Transverse colon (tissue), 4 donors: ENCODE measurements at regions not wholly inside any gene's neighbourhood (a gene's known extent, or its start where the extent isn't known, plus 50 kb on each side); places are given as distances from the start of the nearest gene placed in this dataset.

Experiments
- DNase-seq: peaks from one replicate; pipeline ENCODE4 v3.0.0-alpha.2; 2019
- H3K27ac ChIP-seq, 4 donors: fragments of 200-600 bp; sonication (generic); 2 replicates each; pipeline ENCODE4 v1.5.1; 2016 to 2018; ENCODE audit warnings: inconsistent platforms in 4 of 4
- H3K27me3 ChIP-seq: fragments of 200-600 bp; sonication (generic); 2 replicates; pipeline ENCODE4 v1.5.1; 2017; ENCODE audit warnings: inconsistent platforms
- H3K36me3 ChIP-seq, 4 donors: fragments of 200-600 bp; sonication (generic); 2 replicates each; pipeline ENCODE4 v1.5.1; 2017 to 2019; ENCODE audit warnings: inconsistent platforms in 4 of 4
- H3K4me1 ChIP-seq, 4 donors: fragments of 200-600 bp; sonication (generic); 2 replicates each; pipeline ENCODE4 v1.5.1; 2017 to 2020; ENCODE audit warnings: inconsistent platforms in 4 of 4
- H3K4me3 ChIP-seq, 4 donors: fragments of 200-600 bp; sonication (generic); 1 replicate in 1 of 4; 2 replicates in 3 of 4; pipeline versions ENCODE4 v1.5.1 to v1.6.1; 2017 to 2019; ENCODE audit warnings: inconsistent platforms in 4 of 4
- H3K9me3 ChIP-seq, 2 donors: fragments of 200-600 bp; sonication (generic); 2 replicates each; pipeline ENCODE4 v1.5.1; 2017 to 2019; ENCODE audit warnings: inconsistent platforms in 2 of 2
- EP300 ChIP-seq: sonication (generic); formaldehyde crosslinking; IDR thresholded peaks from one replicate; pipeline ENCODE4 v1.6.1; 2017; ENCODE audit warnings: antibody characterized with exemption, low read depth
- POLR2A ChIP-seq: fragments of 450-650 bp; IDR thresholded peaks from one replicate; pipeline ENCODE4 v1.6.1; 2016; ENCODE audit warnings: antibody characterized with exemption, mild to moderate bottlenecking, moderate library complexity
- POLR2AphosphoS5 ChIP-seq, 3 donors: sonication (generic); formaldehyde crosslinking; IDR thresholded peaks; one replicate each; pipeline ENCODE4 v1.6.1; 2016; ENCODE audit warnings: antibody characterized with exemption in 3 of 3
- WGBS, 2 donors: methylation state at CpG; one replicate each; pipeline ENCODE4 v1.1.5; 2018; ENCODE audit warnings: low coverage in 1 of 2; 5-methylcytosine and 5-hydroxymethylcytosine counted together
- in situ Hi-C, 4 donors: fragments of 200-750 bp; cut with MboI; loops; one replicate each; pipeline versions ENCODE4 v1.15.0 to v1.15.1; 2017; ENCODE audit warnings: low sequenced_read_pairs in 3 of 4, low pct_ligation_motif_present in 1 of 4, low pct_unique_long_range_greater_than_20kb in 1 of 4
- intact Hi-C: fragments of 100-400 bp; cut with DNase I; formaldehyde crosslinking; loops from one replicate; pipeline ENCODE4 v1.15.1; 2023; ENCODE audit warnings: low total_unique reads
- TF ChIP-seq, protein P1 (sequence below), 5 experiments: fragments of 200-600 bp in 3 of 5; fragments of 450-650 bp in 2 of 5; sonication (generic) in 3 of 5; IDR thresholded peaks; 1 replicate in 2 of 5; 2 replicates in 3 of 5; pipeline ENCODE4 v1.5.1; 2016 to 2017; ENCODE audit warnings: antibody characterized with exemption in 5 of 5, inconsistent platforms in 3 of 5, mild to moderate bottlenecking in 2 of 5, moderate library complexity in 1 of 5

- no peak overlapping the region for H3K27ac ChIP-seq
- in situ Hi-C loops = no loop called here
- WGBS, 2 donors = 100% methylated on average over 1 of the region's 1 CpG
- no peak for TF ChIP-seq POLR2AphosphoS5 (IDR thresholded peaks at IDR 0.05)
- TF ChIP-seq POLR2A = no peak
- TF ChIP-seq, protein P1, sequence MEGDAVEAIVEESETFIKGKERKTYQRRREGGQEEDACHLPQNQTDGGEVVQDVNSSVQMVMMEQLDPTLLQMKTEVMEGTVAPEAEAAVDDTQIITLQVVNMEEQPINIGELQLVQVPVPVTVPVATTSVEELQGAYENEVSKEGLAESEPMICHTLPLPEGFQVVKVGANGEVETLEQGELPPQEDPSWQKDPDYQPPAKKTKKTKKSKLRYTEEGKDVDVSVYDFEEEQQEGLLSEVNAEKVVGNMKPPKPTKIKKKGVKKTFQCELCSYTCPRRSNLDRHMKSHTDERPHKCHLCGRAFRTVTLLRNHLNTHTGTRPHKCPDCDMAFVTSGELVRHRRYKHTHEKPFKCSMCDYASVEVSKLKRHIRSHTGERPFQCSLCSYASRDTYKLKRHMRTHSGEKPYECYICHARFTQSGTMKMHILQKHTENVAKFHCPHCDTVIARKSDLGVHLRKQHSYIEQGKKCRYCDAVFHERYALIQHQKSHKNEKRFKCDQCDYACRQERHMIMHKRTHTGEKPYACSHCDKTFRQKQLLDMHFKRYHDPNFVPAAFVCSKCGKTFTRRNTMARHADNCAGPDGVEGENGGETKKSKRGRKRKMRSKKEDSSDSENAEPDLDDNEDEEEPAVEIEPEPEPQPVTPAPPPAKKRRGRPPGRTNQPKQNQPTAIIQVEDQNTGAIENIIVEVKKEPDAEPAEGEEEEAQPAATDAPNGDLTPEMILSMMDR (IDR thresholded peaks at IDR 0.05) = no peak
- TF ChIP-seq EP300 = no peak
- DNase-seq = no peak
- intact Hi-C loops = no loop called here
- H3K4me1 ChIP-seq = peaks cover 0 to 19% (median 8%) of the 10 kb centered on the region in 4 donors
- no peak overlapping the region for H3K4me3 ChIP-seq
- H3K9me3 ChIP-seq = no peaks in the 10 kb centered on the region
- H3K36me3 ChIP-seq = no peaks in the 10 kb centered on the region
- no peaks in the 10 kb centered on the region for H3K27me3 ChIP-seq
Observed at GRCh38 chr12:92476844-92477243, 225.9 kb upstream of the PLEKHG7 start.

DNA sequence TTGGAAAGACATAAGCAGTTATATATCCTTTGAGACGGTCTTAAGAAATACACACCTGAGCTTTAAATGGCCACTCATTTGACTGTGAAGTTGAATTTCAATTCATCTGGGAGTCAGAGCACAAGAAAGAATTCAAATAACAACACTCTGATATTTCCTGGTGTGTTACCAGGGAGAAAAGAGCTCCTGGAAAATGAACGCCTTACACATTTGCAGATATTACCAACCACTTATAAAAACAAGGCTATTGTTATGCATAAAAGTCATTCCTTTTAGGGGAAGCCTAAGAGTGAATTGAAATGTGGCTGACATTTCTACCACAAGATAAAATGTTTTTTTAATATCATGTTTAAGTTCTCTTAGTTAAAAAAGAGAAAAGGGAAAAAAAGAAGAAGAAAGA, 229.2 kb upstream of the PLEKHG7 start:
- in situ Hi-C loops = no loop called here
- WGBS, 2 donors = 83 to 94% methylated on average over 2 of the region's 2 CpGs
- Histone ChIP-seq H3K27ac (no peak overlapping the region), H3K9me3 (no peaks in the 10 kb centered on the region), H3K4me1 (peaks cover 0 to 29% (median 12%) of the 10 kb centered on the region in 4 donors), H3K36me3 (no peaks in the 10 kb centered on the region), H3K4me3 (no peak overlapping the region), H3K27me3 (no peaks in the 10 kb centered on the region)
- no peak for DNase-seq
- intact Hi-C loops = no loop called here
- TF ChIP-seq POLR2A = no peak

GRCh38 chr12:92472201-92472600, 230.6 kb upstream of the PLEKHG7 start:
- DNase-seq = no peak
- peak overlapping the region; percentile 1 to 47 (median 6) for H3K27ac ChIP-seq
- H3K9me3 ChIP-seq = no peaks in the 10 kb centered on the region
- intact Hi-C loops = no loop called here
- no peaks in the 10 kb centered on the region for H3K27me3 ChIP-seq
- no peaks in the 10 kb centered on the region for H3K36me3 ChIP-seq
- no peak for TF ChIP-seq POLR2AphosphoS5 (IDR thresholded peaks at IDR 0.05)
- TF ChIP-seq POLR2A = no peak
- TF ChIP-seq EP300 = no peak
- TF ChIP-seq, protein P1 (IDR thresholded peaks at IDR 0.05) = no peak
- peaks cover 0 to 34% (median 12%) of the 10 kb centered on the region in 4 donors for H3K4me1 ChIP-seq
- in situ Hi-C loops = no loop called here
- 29 to 60% methylated on average over 2 of the region's 2 CpGs for WGBS, 2 donors
- no peak overlapping the region for H3K4me3 ChIP-seq

GRCh38 chr12:92471551-92471950, 231.2 kb upstream of the PLEKHG7 start:
- Histone ChIP-seq H3K4me1 (peaks cover 0 to 34% (median 12%) of the 10 kb centered on the region in 4 donors), H3K27ac (no peak overlapping the region), H3K27me3 (no peaks in the 10 kb centered on the region), H3K9me3 (no peaks in the 10 kb centered on the region), H3K4me3 (no peak overlapping the region), H3K36me3 (no peaks in the 10 kb centered on the region)
- TF ChIP-seq EP300 = no peak
- TF ChIP-seq, protein P1 (IDR thresholded peaks at IDR 0.05) = no peak
- TF ChIP-seq POLR2A = no peak
- TF ChIP-seq POLR2AphosphoS5 (IDR thresholded peaks at IDR 0.05) = no peak
- DNase-seq = no peak
- 67 to 71% methylated on average over 1 of the region's 1 CpG for WGBS, 2 donors
- in situ Hi-C loops (no loop called here), intact Hi-C loops (no loop called here)

- Histone ChIP-seq H3K27ac (no peak overlapping the region), H3K4me3 (no peak overlapping the region), H3K4me1 (peaks cover 0 to 34% (median 12%) of the 10 kb centered on the region in 4 donors), H3K36me3 (no peaks in the 10 kb centered on the region), H3K27me3 (no peaks in the 10 kb centered on the region), H3K9me3 (no peaks in the 10 kb centered on the region)
- TF ChIP-seq, protein P1 (IDR thresholded peaks at IDR 0.05) = no peak
- TF ChIP-seq POLR2A (no peak), POLR2AphosphoS5 (IDR thresholded peaks at IDR 0.05) (no peak), EP300 (no peak)
- in situ Hi-C loops = no loop called here
- no peak for DNase-seq
- 76 to 90% methylated on average over 4 of the region's 4 CpGs for WGBS, 2 donors
- intact Hi-C loops = no loop called here
Observed at GRCh38 chr12:92470608-92471021, 232.2 kb upstream of the PLEKHG7 start.
